ENCODE measurements at regions not wholly inside any gene's neighbourhood (a gene's known extent, or its start where the extent isn't known, plus 50 kb on each side); places are given as distances from the start of the nearest gene placed in this dataset.

DNA sequence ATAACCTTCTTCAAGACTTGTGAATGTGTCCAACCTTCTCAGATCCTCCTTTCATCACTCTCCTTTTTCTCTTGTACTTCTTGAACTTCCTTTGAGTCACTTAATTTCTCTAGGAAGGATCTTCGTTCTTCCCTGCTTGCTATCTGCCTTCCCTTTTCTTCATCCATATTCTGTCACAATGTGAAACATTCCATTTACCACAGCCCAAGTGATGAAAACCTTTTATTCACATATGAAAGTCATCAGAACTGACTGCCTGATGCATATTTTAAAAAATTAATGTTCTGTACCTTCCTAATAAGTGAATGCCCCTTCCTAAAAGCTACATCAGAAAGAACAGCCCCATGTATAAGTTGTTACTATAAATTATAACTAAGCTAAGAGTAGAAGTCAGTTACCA, 520.4 kb upstream of the LUZP2 start:
- Histone ChIP-seq H3K9me3 (ENCODE audit: control insufficient read depth in 1 of 2, insufficient read depth in 1 of 2, low read length in 2 of 2) (peaks cover 0 to 4% of the 10 kb centered on the region in 2 experiments), H3K4me1 (ENCODE audit: insufficient read depth, low read length) (no peaks in the 10 kb centered on the region), H3K4me3 (ENCODE audit: low read length) (no peak overlapping the region), H3K36me3 (ENCODE audit: insufficient read depth, low read length) (no peaks in the 10 kb centered on the region), H3K27me3 (ENCODE audit: control insufficient read depth in 1 of 2, insufficient read depth in 2 of 2, low read length in 2 of 2) (no peaks in the 10 kb centered on the region), H3K27ac (ENCODE audit: low read depth in 1 of 2, low read length in 2 of 2) (no peak overlapping the region)
- no peak overlapping the region for H3K4me3 Mint-ChIP-seq
- peaks cover 9% of the 10 kb centered on the region for H3K9me3 Mint-ChIP-seq
- ATAC-seq (ENCODE audit: poor library complexity) (no peak), DNase-seq (no peak)
- TF ChIP-seq, protein P1, sequence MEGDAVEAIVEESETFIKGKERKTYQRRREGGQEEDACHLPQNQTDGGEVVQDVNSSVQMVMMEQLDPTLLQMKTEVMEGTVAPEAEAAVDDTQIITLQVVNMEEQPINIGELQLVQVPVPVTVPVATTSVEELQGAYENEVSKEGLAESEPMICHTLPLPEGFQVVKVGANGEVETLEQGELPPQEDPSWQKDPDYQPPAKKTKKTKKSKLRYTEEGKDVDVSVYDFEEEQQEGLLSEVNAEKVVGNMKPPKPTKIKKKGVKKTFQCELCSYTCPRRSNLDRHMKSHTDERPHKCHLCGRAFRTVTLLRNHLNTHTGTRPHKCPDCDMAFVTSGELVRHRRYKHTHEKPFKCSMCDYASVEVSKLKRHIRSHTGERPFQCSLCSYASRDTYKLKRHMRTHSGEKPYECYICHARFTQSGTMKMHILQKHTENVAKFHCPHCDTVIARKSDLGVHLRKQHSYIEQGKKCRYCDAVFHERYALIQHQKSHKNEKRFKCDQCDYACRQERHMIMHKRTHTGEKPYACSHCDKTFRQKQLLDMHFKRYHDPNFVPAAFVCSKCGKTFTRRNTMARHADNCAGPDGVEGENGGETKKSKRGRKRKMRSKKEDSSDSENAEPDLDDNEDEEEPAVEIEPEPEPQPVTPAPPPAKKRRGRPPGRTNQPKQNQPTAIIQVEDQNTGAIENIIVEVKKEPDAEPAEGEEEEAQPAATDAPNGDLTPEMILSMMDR (IDR thresholded peaks at IDR 0.05), result no peak
- ChIA-PET POLR2A (no interaction called here), CTCF (no interaction called here)
- intact Hi-C loops (cut with DNase I, micrococcal nuclease), result no loop called here
- no peaks in the 10 kb centered on the region for H3K36me3 Mint-ChIP-seq (ENCODE audit: low read depth)
- no peak overlapping the region for H3K27ac Mint-ChIP-seq
- H3K27me3 Mint-ChIP-seq, result no peaks in the 10 kb centered on the region
- no peaks in the 10 kb centered on the region for H3K4me1 Mint-ChIP-seq (ENCODE audit: low read depth)

DNA sequence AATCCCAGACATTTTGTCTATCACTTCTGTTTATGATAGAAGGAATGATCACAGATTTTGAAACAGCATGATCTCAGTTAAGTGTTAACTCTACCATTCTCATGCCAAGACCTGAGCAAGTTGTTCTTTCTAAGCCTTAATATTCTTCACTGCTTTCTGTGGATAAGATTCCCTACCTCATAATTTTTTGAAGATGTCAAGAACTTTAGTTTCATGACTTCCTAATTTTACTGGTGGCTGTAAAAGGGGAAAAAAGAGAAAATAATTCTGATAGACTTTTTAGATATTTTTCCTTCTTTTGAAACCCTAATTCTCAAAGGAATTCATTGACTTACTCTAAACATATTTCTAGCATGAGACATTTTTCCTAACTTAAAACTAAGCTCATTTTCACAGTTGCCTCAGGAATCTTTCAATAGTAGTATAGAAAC, 520.0 kb upstream of the LUZP2 start:
- CTCF ChIA-PET, result no interaction called here
- DNase-seq (no peak), ATAC-seq (ENCODE audit: poor library complexity) (no peak)
- Histone ChIP-seq H3K27ac (ENCODE audit: low read depth in 1 of 2, low read length in 2 of 2) (no peak overlapping the region), H3K27me3 (ENCODE audit: control insufficient read depth in 1 of 2, insufficient read depth in 2 of 2, low read length in 2 of 2) (no peaks in the 10 kb centered on the region), H3K4me1 (ENCODE audit: insufficient read depth, low read length) (no peaks in the 10 kb centered on the region), H3K36me3 (ENCODE audit: insufficient read depth, low read length) (no peaks in the 10 kb centered on the region), H3K9me3 (ENCODE audit: control insufficient read depth in 1 of 2, insufficient read depth in 1 of 2, low read length in 2 of 2) (peaks cover 0 to 4% of the 10 kb centered on the region in 2 experiments), H3K4me3 (ENCODE audit: low read length) (no peak overlapping the region)
- no peak overlapping the region for H3K4me3 Mint-ChIP-seq
- no peaks in the 10 kb centered on the region for H3K36me3 Mint-ChIP-seq (ENCODE audit: low read depth)
- H3K27me3 Mint-ChIP-seq, result no peaks in the 10 kb centered on the region
- POLR2A ChIA-PET, result no interaction called here
- peaks cover 9% of the 10 kb centered on the region for H3K9me3 Mint-ChIP-seq
- intact Hi-C loops (cut with DNase I, micrococcal nuclease), result no loop called here
- H3K4me1 Mint-ChIP-seq (ENCODE audit: low read depth), result no peaks in the 10 kb centered on the region
- H3K27ac Mint-ChIP-seq, result no peak overlapping the region
- TF ChIP-seq, protein P1 (IDR thresholded peaks at IDR 0.05), result no peak

DNA sequence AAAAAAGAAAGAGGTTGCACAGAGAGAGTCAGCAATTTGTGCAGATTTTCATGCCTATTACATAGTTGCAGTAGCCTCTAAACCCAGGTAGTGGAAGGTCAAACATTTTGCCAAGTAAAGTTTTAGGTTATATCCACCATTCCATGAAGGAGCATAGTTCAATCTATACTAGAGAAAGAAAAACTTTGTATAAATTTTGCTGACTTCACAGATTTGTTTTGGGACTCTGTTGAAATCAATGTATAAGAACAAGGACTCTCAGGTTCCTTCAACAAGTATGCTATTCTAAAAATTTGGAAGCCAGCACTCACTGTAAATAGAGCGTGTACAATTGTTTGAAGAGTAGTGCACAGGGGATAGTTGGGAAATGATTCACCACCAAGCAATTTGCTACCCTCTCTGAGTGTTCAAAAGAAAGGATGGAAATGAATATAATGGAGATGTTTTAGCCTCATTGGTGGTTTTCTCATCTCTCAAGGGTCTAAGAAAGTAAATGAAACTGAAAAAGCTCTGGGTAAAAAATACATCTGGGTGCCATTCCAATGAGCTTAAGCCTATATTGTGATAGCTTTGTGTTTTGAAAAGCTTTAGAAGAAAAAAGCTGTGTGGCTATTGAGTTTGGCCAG, 508.4 kb upstream of the LUZP2 start:
- peaks cover 16% of the 10 kb centered on the region for H3K9me3 Mint-ChIP-seq
- intact Hi-C loops (cut with DNase I, micrococcal nuclease), result no loop called here
- Histone ChIP-seq H3K4me1 (ENCODE audit: insufficient read depth, low read length) (no peaks in the 10 kb centered on the region), H3K36me3 (ENCODE audit: insufficient read depth, low read length) (no peaks in the 10 kb centered on the region), H3K4me3 (ENCODE audit: low read length) (no peak overlapping the region), H3K27ac (ENCODE audit: low read depth in 1 of 2, low read length in 2 of 2) (no peak overlapping the region), H3K27me3 (ENCODE audit: control insufficient read depth in 1 of 2, insufficient read depth in 2 of 2, low read length in 2 of 2) (no peaks in the 10 kb centered on the region), H3K9me3 (ENCODE audit: control insufficient read depth in 1 of 2, insufficient read depth in 1 of 2, low read length in 2 of 2) (peaks cover 0 to 1% of the 10 kb centered on the region in 2 experiments)
- ChIA-PET POLR2A (no interaction called here), CTCF (no interaction called here)
- no peak overlapping the region for H3K27ac Mint-ChIP-seq
- H3K4me3 Mint-ChIP-seq, result no peak overlapping the region
- no peaks in the 10 kb centered on the region for H3K4me1 Mint-ChIP-seq (ENCODE audit: low read depth)
- H3K36me3 Mint-ChIP-seq (ENCODE audit: low read depth), result no peaks in the 10 kb centered on the region
- DNase-seq (no peak), ATAC-seq (ENCODE audit: poor library complexity) (no peak)
- H3K27me3 Mint-ChIP-seq, result no peaks in the 10 kb centered on the region
- TF ChIP-seq, protein P1 (IDR thresholded peaks at IDR 0.05), result no peak
